Brain microvascular endothelial cell (primary cell): ENCODE measurements at regions not wholly inside any gene's neighbourhood (a gene's known extent, or its start where the extent isn't known, plus 50 kb on each side); places are given as distances from the start of the nearest gene placed in this dataset.

ENCODE experiments used
- DNase-seq: peaks from one replicate; pipeline ENCODE4 v3.0.0-alpha.2; 2020
- H3K27ac ChIP-seq: fragments of 250-450 bp; sonication (Bioruptor Pico); 2 replicates; pipeline ENCODE4 v1.5.1; 2020; ENCODE audit warnings: mild to moderate bottlenecking, moderate library complexity
- H3K27me3 ChIP-seq: fragments of 250-450 bp; sonication (Bioruptor Pico); replicated peaks from 2 replicates; pipeline ENCODE4 v1.5.1; 2020; ENCODE audit warnings: mild to moderate bottlenecking
- H3K36me3 ChIP-seq: fragments of 250-450 bp; sonication (Bioruptor Pico); replicated peaks from 2 replicates; pipeline ENCODE4 v1.5.1; 2020; ENCODE audit warnings: mild to moderate bottlenecking
- H3K4me3 ChIP-seq: 2 replicates; pipeline ENCODE4 v1.5.1; 2011; ENCODE audit warnings: low read depth, mild to moderate bottlenecking, control low read depth, low read length, moderate library complexity
- CTCF ChIP-seq: IDR thresholded peaks from 2 replicates; pipeline ENCODE4 v1.5.1; 2011; ENCODE audit warnings: low read depth, mild to moderate bottlenecking, moderate library complexity, low read length, control low read depth, inconsistent platforms; ENCODE audit errors: missing control alignments
- in situ Hi-C: cut with HindIII; loops from 2 replicates; pipeline ENCODE4 v1.10.0; 2017; ENCODE audit warnings: low sequenced_read_pairs, low pct_ligation_motif_present

GRCh38 chr1:80910426-80910825, 890.3 kb upstream of the ADGRL2 start:
- H3K27me3 ChIP-seq = no peaks in the 10 kb centered on the region
- DNase-seq = no peak
- in situ Hi-C loops = no loop called here
- no peaks in the 10 kb centered on the region for H3K36me3 ChIP-seq
- no peak overlapping the region for H3K4me3 ChIP-seq
- no peak overlapping the region for H3K27ac ChIP-seq
- no peak for TF ChIP-seq CTCF

- Histone ChIP-seq H3K27ac (no peak overlapping the region), H3K4me3 (no peak overlapping the region), H3K27me3 (no peaks in the 10 kb centered on the region), H3K36me3 (no peaks in the 10 kb centered on the region)
- in situ Hi-C loops = no loop called here
- no peak for TF ChIP-seq CTCF
- DNase-seq = no peak
Measured at GRCh38 chr1:80909172-80909784, 891.5 kb upstream of the ADGRL2 start.

GRCh38 chr1:80896781-80897356, 903.9 kb upstream of the ADGRL2 start:
- no peak for DNase-seq
- no peak overlapping the region for H3K27ac ChIP-seq
- H3K4me3 ChIP-seq = no peak overlapping the region
- in situ Hi-C loops = no loop called here
- no peak for TF ChIP-seq CTCF
- no peaks in the 10 kb centered on the region for H3K27me3 ChIP-seq
- H3K36me3 ChIP-seq = no peaks in the 10 kb centered on the region

GRCh38 chr1:80894921-80895320, 905.8 kb upstream of the ADGRL2 start:
- no peak overlapping the region for H3K4me3 ChIP-seq
- no peaks in the 10 kb centered on the region for H3K36me3 ChIP-seq
- no peak for DNase-seq
- H3K27me3 ChIP-seq = no peaks in the 10 kb centered on the region
- no peak overlapping the region for H3K27ac ChIP-seq
- in situ Hi-C loops = no loop called here
- no peak for TF ChIP-seq CTCF

GRCh38 chr1:80893115-80893514, 907.6 kb upstream of the ADGRL2 start:
- in situ Hi-C loops = no loop called here
- no peak overlapping the region for H3K27ac ChIP-seq
- H3K27me3 ChIP-seq = no peaks in the 10 kb centered on the region
- DNase-seq = no peak
- no peak for TF ChIP-seq CTCF
- H3K36me3 ChIP-seq = no peaks in the 10 kb centered on the region
- no peak overlapping the region for H3K4me3 ChIP-seq

- no peak overlapping the region for H3K27ac ChIP-seq
- DNase-seq = no peak
- no peaks in the 10 kb centered on the region for H3K27me3 ChIP-seq
- no peaks in the 10 kb centered on the region for H3K36me3 ChIP-seq
- TF ChIP-seq CTCF = no peak
- H3K4me3 ChIP-seq = no peak overlapping the region
- in situ Hi-C loops = no loop called here
Measured at GRCh38 chr1:80892539-80892938, 908.2 kb upstream of the ADGRL2 start.
